HepG2 (cell line): ENCODE measurements at regions not wholly inside any gene's neighbourhood (a gene's known extent, or its start where the extent isn't known, plus 50 kb on each side); places are given as distances from the start of the nearest gene placed in this dataset.

Experiments used
- ATAC-seq: fragments of 200-7000 bp; cut with Tn5 transposase; 3 replicates; pipeline ENCODE4 v1.9.1; 2020; ENCODE audit warnings: mild to moderate bottlenecking, moderate library complexity
- BruUV-seq: library from RNA; stranded (reverse); fragments of 400-500 nt; replicated peaks from 2 replicates; lab custom pipeline; 2021; lab: Mats Ljungman, UMichigan
- CTCF ChIA-PET: fragments of 300-600 bp; formaldehyde crosslinking; extraction: SDS; loops from one replicate; lab custom pipeline; 2021; ENCODE audit warnings: low total read pairs, inconsistent platforms, low intra/inter-chr PET ratio; lab: Yijun Ruan, JAX
- POLR2A ChIA-PET: fragments of 350-600 bp; sonication (Branson Sonifier 250); formaldehyde crosslinking; loops from one replicate; lab custom pipeline; 2020; ENCODE audit warnings: antibody characterized with exemption, inconsistent platforms; lab: Yijun Ruan, JAX
- DNase-seq: peaks from one replicate; pipeline ENCODE4 v3.0.0-alpha.2; 2015; ENCODE audit warnings: low spot score
- FAIRE-seq: peaks from 3 replicates; lab custom pipeline; 2011; peaks lifted over from hg19 to GRCh38; lab: Jason Lieb, UNC
- H2AFZ ChIP-seq: one replicate; pipeline ENCODE4 v1.6.1; 2011; ENCODE audit warnings: low read length, inconsistent platforms
- H3K27ac ChIP-seq: fragments of 300-600 bp; 3 replicates; pipeline ENCODE4 v1.8.0; 2011; ENCODE audit warnings: mixed run types, mild to moderate bottlenecking, mixed read lengths, low read length, inconsistent platforms; ENCODE audit not compliant: insufficient read depth; ENCODE audit errors: extremely low read length
- H3K27me3 ChIP-seq, 2 experiments: fragments of 200-600 bp in 1 of 2; 2 replicates in 1 of 2; 3 replicates in 1 of 2; pipeline versions ENCODE4 v1.6.0 to v1.8.0; 2011; ENCODE audit warnings: low read length in 2 of 2, mild to moderate bottlenecking in 2 of 2, moderate library complexity in 2 of 2, inconsistent platforms in 1 of 2; ENCODE audit not compliant: insufficient read depth in 2 of 2, control insufficient read depth in 1 of 2
- H3K36me3 ChIP-seq, 2 experiments: fragments of 200-600 bp in 1 of 2; replicated peaks in 1 of 2; 2 replicates in 1 of 2; 3 replicates in 1 of 2; pipeline versions ENCODE4 v1.5.1 to v1.8.0; 2011; ENCODE audit warnings: low read length in 2 of 2, inconsistent platforms in 1 of 2; ENCODE audit not compliant: insufficient read depth in 2 of 2, control insufficient read depth in 1 of 2
- H3K4me1 ChIP-seq: 2 replicates; pipeline ENCODE4 v1.5.1; 2012; ENCODE audit warnings: low read length, inconsistent platforms; ENCODE audit not compliant: insufficient read depth
- H3K4me2 ChIP-seq: 2 replicates; pipeline ENCODE4 v1.6.0; 2011; ENCODE audit warnings: low read depth, low read length, inconsistent platforms
- H3K4me3 ChIP-seq, 3 experiments: fragments of 200-600 bp in 1 of 3; sonication (generic), shearing (Covaris generic) in 1 of 3; replicated peaks in 1 of 3; 2 replicates each; pipeline ENCODE4 v1.5.1; 2011 to 2016; ENCODE audit warnings: low read length in 3 of 3, inconsistent platforms in 2 of 3, low read depth in 2 of 3, mild to moderate bottlenecking in 2 of 3, control low read depth in 1 of 3, mixed read lengths in 1 of 3; ENCODE audit not compliant: insufficient read depth in 1 of 3
- H3K79me2 ChIP-seq: one replicate; pipeline ENCODE4 v1.6.1; 2011; ENCODE audit warnings: low read length, inconsistent platforms; ENCODE audit not compliant: insufficient read depth
- H3K9ac ChIP-seq: 2 replicates; pipeline ENCODE4 v1.6.0; 2011; ENCODE audit warnings: mild to moderate bottlenecking, low read depth, low read length, inconsistent platforms; ENCODE audit not compliant: insufficient read depth
- H3K9me3 ChIP-seq: 2 replicates; pipeline ENCODE4 v1.5.1; 2012; ENCODE audit warnings: mild to moderate bottlenecking, low read length
- H4K20me1 ChIP-seq: 2 replicates; pipeline ENCODE4 v1.6.0; 2011; ENCODE audit warnings: inconsistent platforms, mild to moderate bottlenecking, low read length, moderate library complexity; ENCODE audit not compliant: insufficient read depth
- AGO1 ChIP-seq: fragments of 200-400 bp; formaldehyde crosslinking; IDR thresholded peaks from 2 replicates; pipeline ENCODE4 v1.6.1; 2017; ENCODE audit warnings: mild to moderate bottlenecking, low read depth, low read length, moderate library complexity; ENCODE audit not compliant: poor library complexity, severe bottlenecking
- MYNN ChIP-seq: sonication (generic); formaldehyde crosslinking; IDR thresholded peaks from 2 replicates; pipeline ENCODE4 v1.4.0; 2020; ENCODE audit warnings: mild to moderate bottlenecking, low read depth, missing genetic modification reagents
- PCBP1 ChIP-seq: fragments of 200-400 bp; formaldehyde crosslinking; IDR thresholded peaks from 2 replicates; pipeline ENCODE4 v1.6.1; 2017; ENCODE audit warnings: mild to moderate bottlenecking, low read depth, low read length, borderline replicate concordance
- ZBTB25 ChIP-seq: IDR thresholded peaks from 2 replicates; pipeline ENCODE4 v1.6.1; 2018; ENCODE audit warnings: missing genetic modification reagents
- ZMYM4 ChIP-seq: sonication (generic); formaldehyde crosslinking; IDR thresholded peaks from 2 replicates; pipeline ENCODE4 v1.8.1; 2023; ENCODE audit warnings: mild to moderate bottlenecking, missing genetic modification reagents
- ZSCAN5A ChIP-seq: sonication (generic); formaldehyde crosslinking; IDR thresholded peaks from 2 replicates; pipeline ENCODE4 v1.8.0; 2022; ENCODE audit warnings: mild to moderate bottlenecking, missing genetic modification reagents, borderline replicate concordance
- WGBS: methylation state at CpG from one replicate; pipeline ENCODE4 v1.1.6; 2017; ENCODE audit warnings: low lambda C conversion rate; 5-methylcytosine and 5-hydroxymethylcytosine counted together
- in situ Hi-C: cut with HindIII; loops from 2 replicates; pipeline ENCODE4 v1.10.0; 2017; ENCODE audit warnings: low pct_unique_long_range_greater_than_20kb; ENCODE audit not compliant: extremely low pct_ligation_motif_present
- intact Hi-C: fragments of 100-400 bp; cut with micrococcal nuclease; formaldehyde crosslinking; loops from one replicate; pipeline ENCODE4 v1.10.0; 2022; ENCODE audit not compliant: unreplicated experiment
- TF ChIP-seq, protein P1 (sequence below): sonication (generic); formaldehyde crosslinking; IDR thresholded peaks from 2 replicates; pipeline ENCODE4 v1.4.0; 2020; ENCODE audit warnings: mild to moderate bottlenecking, missing genetic modification reagents, borderline replicate concordance

- intact Hi-C loops (no loop called here), in situ Hi-C loops (loop anchor here (25.0 kb wide), 1 partner anchor 1033 kb away; no protein-coding TSS in a partner anchor)
- ATAC-seq, result no peak
- FAIRE-seq, result no peak
- no peak for DNase-seq
- Histone ChIP-seq H3K4me2 (no peak overlapping the region), H3K4me1 (no peaks in the 10 kb centered on the region), H2AFZ (no peak overlapping the region), H3K4me3 (no peak overlapping the region), H3K79me2 (no peaks in the 10 kb centered on the region), H3K9ac (no peak overlapping the region), H3K9me3 (no peaks in the 10 kb centered on the region), H3K27ac (no peak overlapping the region), H3K36me3 (no peaks in the 10 kb centered on the region), H4K20me1 (no peaks in the 10 kb centered on the region), H3K27me3 (no peaks in the 10 kb centered on the region)
- 3% methylated on average over 2 of the region's 2 CpGs for WGBS
- TF ChIP-seq PCBP1 (no peak), ZBTB25 (CRISPR knock-in tag) (no peak), ZSCAN5A (no peak), MYNN (CRISPR knock-in tag) (no peak), AGO1 (no peak), ZMYM4 (no peak)
- TF ChIP-seq, protein P1, sequence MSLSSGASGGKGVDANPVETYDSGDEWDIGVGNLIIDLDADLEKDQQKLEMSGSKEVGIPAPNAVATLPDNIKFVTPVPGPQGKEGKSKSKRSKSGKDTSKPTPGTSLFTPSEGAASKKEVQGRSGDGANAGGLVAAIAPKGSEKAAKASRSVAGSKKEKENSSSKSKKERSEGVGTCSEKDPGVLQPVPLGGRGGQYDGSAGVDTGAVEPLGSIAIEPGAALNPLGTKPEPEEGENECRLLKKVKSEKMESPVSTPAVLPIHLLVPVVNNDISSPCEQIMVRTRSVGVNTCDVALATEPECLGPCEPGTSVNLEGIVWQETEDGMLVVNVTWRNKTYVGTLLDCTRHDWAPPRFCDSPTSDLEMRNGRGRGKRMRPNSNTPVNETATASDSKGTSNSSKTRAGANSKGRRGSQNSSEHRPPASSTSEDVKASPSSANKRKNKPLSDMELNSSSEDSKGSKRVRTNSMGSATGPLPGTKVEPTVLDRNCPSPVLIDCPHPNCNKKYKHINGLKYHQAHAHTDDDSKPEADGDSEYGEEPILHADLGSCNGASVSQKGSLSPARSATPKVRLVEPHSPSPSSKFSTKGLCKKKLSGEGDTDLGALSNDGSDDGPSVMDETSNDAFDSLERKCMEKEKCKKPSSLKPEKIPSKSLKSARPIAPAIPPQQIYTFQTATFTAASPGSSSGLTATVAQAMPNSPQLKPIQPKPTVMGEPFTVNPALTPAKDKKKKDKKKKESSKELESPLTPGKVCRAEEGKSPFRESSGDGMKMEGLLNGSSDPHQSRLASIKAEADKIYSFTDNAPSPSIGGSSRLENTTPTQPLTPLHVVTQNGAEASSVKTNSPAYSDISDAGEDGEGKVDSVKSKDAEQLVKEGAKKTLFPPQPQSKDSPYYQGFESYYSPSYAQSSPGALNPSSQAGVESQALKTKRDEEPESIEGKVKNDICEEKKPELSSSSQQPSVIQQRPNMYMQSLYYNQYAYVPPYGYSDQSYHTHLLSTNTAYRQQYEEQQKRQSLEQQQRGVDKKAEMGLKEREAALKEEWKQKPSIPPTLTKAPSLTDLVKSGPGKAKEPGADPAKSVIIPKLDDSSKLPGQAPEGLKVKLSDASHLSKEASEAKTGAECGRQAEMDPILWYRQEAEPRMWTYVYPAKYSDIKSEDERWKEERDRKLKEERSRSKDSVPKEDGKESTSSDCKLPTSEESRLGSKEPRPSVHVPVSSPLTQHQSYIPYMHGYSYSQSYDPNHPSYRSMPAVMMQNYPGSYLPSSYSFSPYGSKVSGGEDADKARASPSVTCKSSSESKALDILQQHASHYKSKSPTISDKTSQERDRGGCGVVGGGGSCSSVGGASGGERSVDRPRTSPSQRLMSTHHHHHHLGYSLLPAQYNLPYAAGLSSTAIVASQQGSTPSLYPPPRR, result no peak
- ChIA-PET POLR2A (no interaction called here), CTCF (no interaction called here)
- no TSS peak for BruUV-seq
These were observed 368.1 kb downstream of the DTWD2 start for GRCh38 chr5:118620233-118620632.
